HL-60 (cell line): ENCODE measurements at regions not wholly inside any gene's neighbourhood (a gene's known extent, or its start where the extent isn't known, plus 50 kb on each side); places are given as distances from the start of the nearest gene placed in this dataset.

ENCODE experiments used
- CTCF ChIP-seq: IDR thresholded peaks from one replicate; pipeline ENCODE4 v1.5.1; 2011; ENCODE audit warnings: low read length, control low read depth, inconsistent platforms; ENCODE audit not compliant: insufficient read depth
- POLR2AphosphoS5 ChIP-seq: IDR thresholded peaks from 2 replicates; pipeline ENCODE4 v1.6.1; 2012; ENCODE audit warnings: low read depth
- TF ChIP-seq, protein P1 (sequence below): IDR thresholded peaks from 2 replicates; pipeline ENCODE4 v1.6.1; 2012; ENCODE audit warnings: low read depth; ENCODE audit not compliant: insufficient replicate concordance

DNA sequence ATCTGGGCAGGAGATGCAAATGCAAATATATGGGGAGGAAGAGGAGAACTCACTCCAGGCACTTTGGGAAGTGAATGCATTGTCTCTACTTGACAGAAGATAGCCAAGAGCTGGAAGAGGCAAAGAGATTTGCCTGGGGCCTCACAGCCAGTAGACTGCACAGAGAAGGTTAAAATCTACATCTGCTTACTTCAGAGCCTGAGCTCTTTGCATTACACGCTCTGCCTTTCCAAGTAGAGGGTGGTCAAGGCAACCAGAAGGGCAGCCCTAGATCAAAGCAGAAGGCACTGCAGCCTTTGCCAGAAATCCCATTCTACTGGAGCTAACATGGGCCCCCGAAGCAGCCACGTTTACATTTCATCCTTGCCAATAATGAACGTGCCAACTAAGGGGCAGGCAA lies 407.2 kb upstream of the CCL2 start:
- TF ChIP-seq CTCF (no peak), POLR2AphosphoS5 (no peak)
- TF ChIP-seq, protein P1, sequence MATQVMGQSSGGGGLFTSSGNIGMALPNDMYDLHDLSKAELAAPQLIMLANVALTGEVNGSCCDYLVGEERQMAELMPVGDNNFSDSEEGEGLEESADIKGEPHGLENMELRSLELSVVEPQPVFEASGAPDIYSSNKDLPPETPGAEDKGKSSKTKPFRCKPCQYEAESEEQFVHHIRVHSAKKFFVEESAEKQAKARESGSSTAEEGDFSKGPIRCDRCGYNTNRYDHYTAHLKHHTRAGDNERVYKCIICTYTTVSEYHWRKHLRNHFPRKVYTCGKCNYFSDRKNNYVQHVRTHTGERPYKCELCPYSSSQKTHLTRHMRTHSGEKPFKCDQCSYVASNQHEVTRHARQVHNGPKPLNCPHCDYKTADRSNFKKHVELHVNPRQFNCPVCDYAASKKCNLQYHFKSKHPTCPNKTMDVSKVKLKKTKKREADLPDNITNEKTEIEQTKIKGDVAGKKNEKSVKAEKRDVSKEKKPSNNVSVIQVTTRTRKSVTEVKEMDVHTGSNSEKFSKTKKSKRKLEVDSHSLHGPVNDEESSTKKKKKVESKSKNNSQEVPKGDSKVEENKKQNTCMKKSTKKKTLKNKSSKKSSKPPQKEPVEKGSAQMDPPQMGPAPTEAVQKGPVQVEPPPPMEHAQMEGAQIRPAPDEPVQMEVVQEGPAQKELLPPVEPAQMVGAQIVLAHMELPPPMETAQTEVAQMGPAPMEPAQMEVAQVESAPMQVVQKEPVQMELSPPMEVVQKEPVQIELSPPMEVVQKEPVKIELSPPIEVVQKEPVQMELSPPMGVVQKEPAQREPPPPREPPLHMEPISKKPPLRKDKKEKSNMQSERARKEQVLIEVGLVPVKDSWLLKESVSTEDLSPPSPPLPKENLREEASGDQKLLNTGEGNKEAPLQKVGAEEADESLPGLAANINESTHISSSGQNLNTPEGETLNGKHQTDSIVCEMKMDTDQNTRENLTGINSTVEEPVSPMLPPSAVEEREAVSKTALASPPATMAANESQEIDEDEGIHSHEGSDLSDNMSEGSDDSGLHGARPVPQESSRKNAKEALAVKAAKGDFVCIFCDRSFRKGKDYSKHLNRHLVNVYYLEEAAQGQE, result no peak
